K562 (cell line): ENCODE measurements at regions not wholly inside any gene's neighbourhood (a gene's known extent, or its start where the extent isn't known, plus 50 kb on each side); places are given as distances from the start of the nearest gene placed in this dataset.
A peak's percentile ranks its signal among the peaks of the same experiment; 100 is the strongest.

Source experiments
- ATAC-seq: fragments of 200-7000 bp; cut with Tn5 transposase; 3 replicates; pipeline ENCODE4 v1.9.1; 2020; ENCODE audit warnings: moderate library complexity
- BruUV-seq: library from RNA; stranded (reverse); fragments of 400-500 nt; replicated peaks from 2 replicates; lab custom pipeline; 2021; lab: Mats Ljungman, UMichigan
- CTCF ChIA-PET: fragments of 300-600 bp; formaldehyde crosslinking; extraction: SDS; loops from one replicate; lab custom pipeline; 2021; ENCODE audit warnings: low intra/inter-chr PET ratio; lab: Yijun Ruan, JAX
- POLR2A ChIA-PET: fragments of 300-600, 350-650 bp; sonication (Branson Sonifier 250); formaldehyde crosslinking; extraction: SDS; loops from one replicate; lab custom pipeline; 2021; ENCODE audit warnings: antibody characterized with exemption, inconsistent platforms; lab: Yijun Ruan, JAX
- DNase-seq, 4 experiments: peaks; one replicate each; pipeline versions ENCODE4 v3.0.0 to v3.0.0-alpha.2; 2011 to 2018; ENCODE audit warnings: low spot score in 3 of 4, mixed read lengths in 3 of 4; ENCODE audit errors: extremely low read depth in 1 of 4
- FAIRE-seq: peaks from 2 replicates; lab custom pipeline; 2011; peaks lifted over from hg19 to GRCh38; lab: Jason Lieb, UNC
- H2AFZ ChIP-seq: 2 replicates; pipeline ENCODE4 v1.6.0; 2011; ENCODE audit warnings: low read depth, low read length, control low read depth, inconsistent platforms
- H3K27ac ChIP-seq: fragments of 200-600 bp; 3 replicates; pipeline ENCODE4 v1.8.0; 2011; ENCODE audit warnings: low read depth, mild to moderate bottlenecking, control low read depth, inconsistent platforms, low read length, moderate library complexity, mixed read lengths; ENCODE audit errors: extremely low read depth
- H3K27me3 ChIP-seq, 2 experiments: fragments of 300-600 bp in 1 of 2; 2 replicates in 1 of 2; 3 replicates in 1 of 2; pipeline versions ENCODE4 v1.6.0 to v1.8.0; 2011; ENCODE audit warnings: inconsistent platforms in 2 of 2, low read length in 2 of 2, mild to moderate bottlenecking in 1 of 2, mixed read lengths in 1 of 2, moderate library complexity in 1 of 2; ENCODE audit not compliant: control insufficient read depth in 2 of 2, insufficient read depth in 2 of 2
- H3K36me3 ChIP-seq: fragments of 300-600 bp; 3 replicates; pipeline ENCODE4 v1.8.0; 2011; ENCODE audit warnings: mild to moderate bottlenecking, low read length, inconsistent platforms; ENCODE audit not compliant: control insufficient read depth, insufficient read depth
- H3K4me1 ChIP-seq, 2 experiments: fragments of 200-600 bp in 1 of 2; replicated peaks in 1 of 2; 2 replicates in 1 of 2; 3 replicates in 1 of 2; pipeline versions ENCODE4 v1.5.1 to v1.8.0; 2011; ENCODE audit warnings: inconsistent platforms in 2 of 2, low read length in 2 of 2, mild to moderate bottlenecking in 1 of 2, mixed read lengths in 1 of 2, moderate library complexity in 1 of 2; ENCODE audit not compliant: control insufficient read depth in 2 of 2, insufficient read depth in 2 of 2
- H3K4me2 ChIP-seq: 2 replicates; pipeline ENCODE4 v1.6.1; 2011; ENCODE audit warnings: low read length, control low read depth, inconsistent platforms, mixed read lengths; ENCODE audit not compliant: insufficient read depth
- H3K4me3 ChIP-seq: fragments of 200-600 bp; sonication (generic), shearing (Covaris generic); 2 replicates; pipeline ENCODE4 v1.5.1; 2016; ENCODE audit warnings: control low read depth, inconsistent platforms
- H3K79me2 ChIP-seq: fragments of 200-600 bp; 3 replicates; pipeline ENCODE4 v1.8.0; 2011; ENCODE audit warnings: low read length, inconsistent platforms; ENCODE audit not compliant: control insufficient read depth, insufficient read depth
- H3K9ac ChIP-seq, 2 experiments: 2 replicates each; pipeline versions ENCODE4 v1.6.0 to v1.6.1; 2011; ENCODE audit warnings: low read depth in 2 of 2, low read length in 2 of 2, control low read depth in 1 of 2, inconsistent platforms in 1 of 2, mild to moderate bottlenecking in 1 of 2, mixed read lengths in 1 of 2; ENCODE audit not compliant: insufficient read depth in 1 of 2
- H3K9me1 ChIP-seq: one replicate; pipeline ENCODE4 v1.6.0; 2011; ENCODE audit warnings: inconsistent platforms, mild to moderate bottlenecking, low read length, moderate library complexity; ENCODE audit not compliant: control insufficient read depth, insufficient read depth
- H3K9me3 ChIP-seq: replicated peaks from 2 replicates; pipeline ENCODE4 v1.5.1; 2011; ENCODE audit warnings: low read depth, low read length, inconsistent platforms; ENCODE audit not compliant: control insufficient read depth, insufficient read depth
- H4K20me1 ChIP-seq: replicated peaks from 2 replicates; pipeline ENCODE4 v1.6.1; 2011; ENCODE audit warnings: low read length, inconsistent platforms, mixed read lengths; ENCODE audit not compliant: control insufficient read depth, insufficient read depth
- BCL6 ChIP-seq: fragments of 250-450 bp; sonication (Bioruptor Pico); IDR thresholded peaks from 2 replicates; pipeline ENCODE4 v1.4.0; 2020
- BMI1 ChIP-seq: fragments of 150-350 bp; IDR thresholded peaks from 2 replicates; pipeline ENCODE4 v1.6.1; 2014; ENCODE audit warnings: low read length
- FOSL1 ChIP-seq: fragments of 200-800 bp; sonication (Bioruptor generic); conservative IDR thresholded peaks from 2 replicates; pipeline ENCODE4 v1.6.1; 2016; ENCODE audit warnings: missing genetic modification characterization, missing compliant biosample characterization
- KAT7 ChIP-seq: sonication (generic); formaldehyde crosslinking; IDR thresholded peaks from 2 replicates; pipeline ENCODE4 v1.8.0; 2022; ENCODE audit warnings: missing genetic modification reagents, mild to moderate bottlenecking, borderline replicate concordance
- NRF1 ChIP-seq, 2 experiments: fragments of 450-650 bp; IDR thresholded peaks in 1 of 2; conservative IDR thresholded peaks in 1 of 2; 2 replicates each; pipeline ENCODE4 v1.6.1; 2014; ENCODE audit warnings: mild to moderate bottlenecking in 2 of 2
- PHF8 ChIP-seq: fragments of 200-600 bp; sonication (generic); IDR thresholded peaks from 2 replicates; pipeline ENCODE4 v1.6.1; 2012; ENCODE audit warnings: mixed run types, mild to moderate bottlenecking, inconsistent platforms, low read length, moderate library complexity, borderline replicate concordance
- PTBP1 ChIP-seq: fragments of 200-400 bp; formaldehyde crosslinking; IDR thresholded peaks from 2 replicates; pipeline ENCODE4 v1.6.1; 2017; ENCODE audit warnings: low read depth, low read length
- RBFOX2 ChIP-seq: fragments of 200-400 bp; formaldehyde crosslinking; IDR thresholded peaks from 2 replicates; pipeline ENCODE4 v1.6.1; 2017; ENCODE audit warnings: low read depth, mild to moderate bottlenecking, low read length, moderate library complexity
- SETDB1 ChIP-seq: IDR thresholded peaks from one replicate; pipeline ENCODE4 v1.6.1; 2012; ENCODE audit warnings: low read length, control low read depth, inconsistent platforms
- ZNF212 ChIP-seq: fragments of 450-650 bp; formaldehyde crosslinking; IDR thresholded peaks from 2 replicates; pipeline ENCODE4 v1.4.0; 2020; ENCODE audit warnings: mild to moderate bottlenecking
- ZNF253 ChIP-seq: fragments of 250-450 bp; sonication (Bioruptor Pico); conservative IDR thresholded peaks from 2 replicates; pipeline ENCODE4 v1.6.1; 2021; ENCODE audit warnings: mild to moderate bottlenecking
- ZNF445 ChIP-seq: fragments of 250-450 bp; sonication (Bioruptor Pico); IDR thresholded peaks from 2 replicates; pipeline ENCODE4 v1.4.0; 2020; ENCODE audit warnings: low read depth, mild to moderate bottlenecking, moderate library complexity
- WGBS: fragments of 100-300 bp; shearing (Covaris generic); methylation state at CpG from one replicate; pipeline ENCODE4 v1.1.6; 2016; ENCODE audit warnings: low coverage, mixed read lengths; ENCODE audit not compliant: insufficient coverage; ENCODE audit errors: missing lambda C conversion rate; 5-methylcytosine and 5-hydroxymethylcytosine counted together
- in situ Hi-C: fragments of 300-500 bp; cut with MboI; formaldehyde crosslinking; loops from 4 replicates; pipeline ENCODE4 v1.15.0; 2018; ENCODE audit warnings: inconsistent platforms, mixed read lengths
- intact Hi-C: fragments of 100-400 bp; cut with micrococcal nuclease; formaldehyde crosslinking; loops from 2 replicates; pipeline ENCODE4 v1.14.2; 2022
- TF ChIP-seq, protein P1 (sequence below), 2 experiments: fragments of 450-650 bp in 1 of 2; IDR thresholded peaks; 2 replicates each; pipeline ENCODE4 v1.6.1; 2011 to 2017; ENCODE audit warnings: low read depth in 2 of 2, antibody characterized with exemption in 1 of 2, borderline replicate concordance in 1 of 2, low read length in 1 of 2, mild to moderate bottlenecking in 1 of 2, mixed read lengths in 1 of 2; ENCODE audit not compliant: control insufficient read depth in 1 of 2
- TF ChIP-seq, protein P2 (sequence below): sonication (generic); formaldehyde crosslinking; IDR thresholded peaks from 2 replicates; pipeline ENCODE4 v1.8.0; 2022; ENCODE audit warnings: missing genetic modification reagents, mild to moderate bottlenecking, borderline replicate concordance

- TF ChIP-seq RBFOX2, result no peak
- no peak for TF ChIP-seq ZNF253 (CRISPR knock-in tag)
- no peak for TF ChIP-seq PTBP1
- no peak for TF ChIP-seq BCL6 (CRISPR knock-in tag)
- peak; percentile 59 for TF ChIP-seq FOSL1 (tag)
- TF ChIP-seq, all 486 proteins: peak for 1
- H3K4me3 ChIP-seq, result no peak overlapping the region
- H3K27ac ChIP-seq, result no peak overlapping the region
- H3K9ac ChIP-seq, result no peak overlapping the region
- no TSS peak for BruUV-seq
- no peak overlapping the region for H3K4me2 ChIP-seq
- in situ Hi-C loops, result no loop called here
- CTCF ChIA-PET, result no interaction called here
- ATAC-seq (no peak), DNase-seq (no peak), FAIRE-seq (no peak)
- H3K79me2 ChIP-seq, result no peaks in the 10 kb centered on the region
- no peaks in the 10 kb centered on the region for H3K36me3 ChIP-seq
- intact Hi-C loops, result no loop called here
- POLR2A ChIA-PET, result no interaction called here
- no peaks in the 10 kb centered on the region for H3K9me3 ChIP-seq
- WGBS, result 14% methylated on average over 2 of the region's 2 CpGs
- no peak overlapping the region for H2AFZ ChIP-seq
- H4K20me1 ChIP-seq, result no peaks in the 10 kb centered on the region
- peaks cover 0 to 14% of the 10 kb centered on the region in 2 experiments; a peak in 2 of 5 replicates for H3K4me1 ChIP-seq
- H3K27me3 ChIP-seq, result no peaks in the 10 kb centered on the region
- no peaks in the 10 kb centered on the region for H3K9me1 ChIP-seq
Observed at GRCh38 chr6:40077315-40077714, 143.1 kb upstream of the MOCS1 start.

DNA sequence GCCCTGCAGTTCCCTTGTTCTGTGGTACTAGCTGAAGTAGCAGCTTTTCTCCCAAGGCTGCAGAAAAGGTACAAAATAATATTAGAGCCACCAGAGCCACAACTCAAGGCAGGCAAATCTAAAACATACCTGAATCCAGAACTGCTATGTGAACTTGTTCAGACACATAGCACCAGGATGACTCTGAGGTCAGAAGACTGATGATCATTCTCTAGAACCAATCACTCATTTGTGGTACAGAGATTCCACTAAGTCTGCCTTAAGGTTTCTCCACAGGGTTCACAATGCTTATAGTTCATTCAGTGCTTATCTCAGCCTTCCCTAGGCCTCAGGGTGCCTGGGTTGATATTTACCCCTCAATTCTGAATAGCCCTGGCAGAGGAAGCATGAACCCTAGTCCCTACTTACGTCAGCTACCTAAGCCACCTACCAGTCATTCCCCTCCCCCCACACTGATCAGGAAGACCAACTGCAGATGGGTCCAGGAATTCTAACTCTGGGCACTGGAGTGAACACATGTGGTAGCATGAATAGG is 140.9 kb upstream of the MOCS1 start:
- WGBS, result 8% methylated on average over 1 of the region's 1 CpG
- FAIRE-seq (no peak), DNase-seq (no peak), ATAC-seq (no peak)
- H3K36me3 ChIP-seq, result no peaks in the 10 kb centered on the region
- H3K4me1 ChIP-seq, result no peaks in the 10 kb centered on the region; a peak in 1 of 5 replicates
- no peak overlapping the region for H3K27ac ChIP-seq
- H3K9ac ChIP-seq, result no peak overlapping the region
- CTCF ChIA-PET, result no interaction called here
- POLR2A ChIA-PET, result no interaction called here
- H3K79me2 ChIP-seq, result no peaks in the 10 kb centered on the region
- H3K9me3 ChIP-seq, result no peaks in the 10 kb centered on the region
- H3K4me2 ChIP-seq, result no peak overlapping the region
- in situ Hi-C loops, result no loop called here
- H2AFZ ChIP-seq, result no peak overlapping the region
- no TSS peak for BruUV-seq
- intact Hi-C loops, result no loop called here
- no peaks in the 10 kb centered on the region for H4K20me1 ChIP-seq
- no peak overlapping the region for H3K4me3 ChIP-seq
- no peaks in the 10 kb centered on the region for H3K9me1 ChIP-seq
- H3K27me3 ChIP-seq, result no peaks in the 10 kb centered on the region
- TF ChIP-seq, protein P1, sequence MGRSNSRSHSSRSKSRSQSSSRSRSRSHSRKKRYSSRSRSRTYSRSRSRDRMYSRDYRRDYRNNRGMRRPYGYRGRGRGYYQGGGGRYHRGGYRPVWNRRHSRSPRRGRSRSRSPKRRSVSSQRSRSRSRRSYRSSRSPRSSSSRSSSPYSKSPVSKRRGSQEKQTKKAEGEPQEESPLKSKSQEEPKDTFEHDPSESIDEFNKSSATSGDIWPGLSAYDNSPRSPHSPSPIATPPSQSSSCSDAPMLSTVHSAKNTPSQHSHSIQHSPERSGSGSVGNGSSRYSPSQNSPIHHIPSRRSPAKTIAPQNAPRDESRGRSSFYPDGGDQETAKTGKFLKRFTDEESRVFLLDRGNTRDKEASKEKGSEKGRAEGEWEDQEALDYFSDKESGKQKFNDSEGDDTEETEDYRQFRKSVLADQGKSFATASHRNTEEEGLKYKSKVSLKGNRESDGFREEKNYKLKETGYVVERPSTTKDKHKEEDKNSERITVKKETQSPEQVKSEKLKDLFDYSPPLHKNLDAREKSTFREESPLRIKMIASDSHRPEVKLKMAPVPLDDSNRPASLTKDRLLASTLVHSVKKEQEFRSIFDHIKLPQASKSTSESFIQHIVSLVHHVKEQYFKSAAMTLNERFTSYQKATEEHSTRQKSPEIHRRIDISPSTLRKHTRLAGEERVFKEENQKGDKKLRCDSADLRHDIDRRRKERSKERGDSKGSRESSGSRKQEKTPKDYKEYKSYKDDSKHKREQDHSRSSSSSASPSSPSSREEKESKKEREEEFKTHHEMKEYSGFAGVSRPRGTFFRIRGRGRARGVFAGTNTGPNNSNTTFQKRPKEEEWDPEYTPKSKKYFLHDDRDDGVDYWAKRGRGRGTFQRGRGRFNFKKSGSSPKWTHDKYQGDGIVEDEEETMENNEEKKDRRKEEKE (IDR thresholded peaks at IDR 0.05; ENCODE audit: borderline replicate concordance in 1 of 2, control insufficient read depth in 1 of 2, low read depth in 2 of 2, low read length in 1 of 2), result no peak
- TF ChIP-seq KAT7 (CRISPR knock-in tag), result no peak
- no peak for TF ChIP-seq NRF1 (conservative IDR thresholded peaks at IDR 0.05 in 1 of 2, IDR thresholded peaks at IDR 0.05 in 1 of 2)
- TF ChIP-seq, protein P2, sequence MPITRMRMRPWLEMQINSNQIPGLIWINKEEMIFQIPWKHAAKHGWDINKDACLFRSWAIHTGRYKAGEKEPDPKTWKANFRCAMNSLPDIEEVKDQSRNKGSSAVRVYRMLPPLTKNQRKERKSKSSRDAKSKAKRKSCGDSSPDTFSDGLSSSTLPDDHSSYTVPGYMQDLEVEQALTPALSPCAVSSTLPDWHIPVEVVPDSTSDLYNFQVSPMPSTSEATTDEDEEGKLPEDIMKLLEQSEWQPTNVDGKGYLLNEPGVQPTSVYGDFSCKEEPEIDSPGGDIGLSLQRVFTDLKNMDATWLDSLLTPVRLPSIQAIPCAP, result no peak
- no peak for TF ChIP-seq ZNF212
- TF ChIP-seq SETDB1, result no peak
- TF ChIP-seq ZNF445 (CRISPR knock-in tag), result no peak
- no peak for TF ChIP-seq PHF8
- no peak for TF ChIP-seq BMI1
